Natural killer cell (primary cell): ENCODE measurements at regions not wholly inside any gene's neighbourhood (a gene's known extent, or its start where the extent isn't known, plus 50 kb on each side); places are given as distances from the start of the nearest gene placed in this dataset.

ENCODE experiments used
- ATAC-seq, 3 donors: fragments of 150-1000 bp in 2 of 3; fragments of 200-7000 bp in 1 of 3; cut with Tn5 transposase; 1 replicate in 1 of 3; 2 replicates in 2 of 3; pipeline ENCODE4 v1.10.0; 2021; ENCODE audit warnings: mild to moderate bottlenecking in 2 of 3, moderate library complexity in 2 of 3
- DNase-seq, 2 donors: peaks; one replicate each; pipeline versions ENCODE4 v3.0.0 to v3.0.0-alpha.2; 2013 to 2021; ENCODE audit warnings: mixed read lengths in 1 of 2
- H3K27ac ChIP-seq: one replicate; pipeline ENCODE4 v1.5.1; 2013; ENCODE audit warnings: mild to moderate bottlenecking, low read length
- H3K27me3 ChIP-seq: one replicate; pipeline ENCODE4 v1.6.1; 2013; ENCODE audit warnings: low read length; ENCODE audit not compliant: control insufficient read depth, insufficient read depth
- H3K36me3 ChIP-seq: one replicate; pipeline ENCODE4 v1.6.1; 2013; ENCODE audit warnings: low read length; ENCODE audit not compliant: control insufficient read depth, insufficient read depth
- H3K4me1 ChIP-seq: one replicate; pipeline ENCODE4 v1.6.1; 2013; ENCODE audit warnings: low read length; ENCODE audit not compliant: control insufficient read depth, insufficient read depth
- H3K4me3 ChIP-seq: one replicate; pipeline ENCODE4 v1.5.1; 2013; ENCODE audit warnings: low read length
- H3K9me3 ChIP-seq: one replicate; pipeline ENCODE4 v1.6.1; 2013; ENCODE audit warnings: low read length; ENCODE audit not compliant: control insufficient read depth, insufficient read depth
- H3K27ac Mint-ChIP-seq, 2 donors: one replicate each; pipeline ENCODE4 v1.8.0; 2022; ENCODE audit warnings: mild to moderate bottlenecking in 2 of 2, mixed read lengths in 2 of 2, moderate library complexity in 1 of 2
- H3K27me3 Mint-ChIP-seq, 2 donors: one replicate each; pipeline ENCODE4 v1.8.0; 2022; ENCODE audit warnings: low read depth in 2 of 2, mixed read lengths in 2 of 2
- H3K36me3 Mint-ChIP-seq: one replicate; pipeline ENCODE4 v1.8.0; 2022; ENCODE audit warnings: mixed read lengths
- H3K4me1 Mint-ChIP-seq, 2 donors: one replicate each; pipeline ENCODE4 v1.8.0; 2022; ENCODE audit warnings: mixed read lengths in 2 of 2
- H3K4me3 Mint-ChIP-seq: one replicate; pipeline ENCODE4 v1.8.0; 2022; ENCODE audit warnings: mild to moderate bottlenecking, moderate library complexity, mixed read lengths
- H3K9me3 Mint-ChIP-seq, 2 donors: one replicate each; pipeline ENCODE4 v1.8.0; 2022; ENCODE audit warnings: mixed read lengths in 2 of 2
- WGBS: methylation state at CpG from one replicate; pipeline ENCODE4 v1.1.7; 2013; ENCODE audit warnings: missing lambda C conversion rate; ENCODE audit not compliant: insufficient coverage; 5-methylcytosine and 5-hydroxymethylcytosine counted together
- intact Hi-C: fragments of 100-400 bp; cut with micrococcal nuclease; formaldehyde crosslinking; loops from one replicate; pipeline ENCODE4 v1.14.2; 2022
- TF ChIP-seq, protein P1 (sequence below): fragments of 200-600 bp; IDR thresholded peaks from one replicate; pipeline ENCODE4 v1.8.0; 2022; ENCODE audit warnings: antibody characterized with exemption

DNA sequence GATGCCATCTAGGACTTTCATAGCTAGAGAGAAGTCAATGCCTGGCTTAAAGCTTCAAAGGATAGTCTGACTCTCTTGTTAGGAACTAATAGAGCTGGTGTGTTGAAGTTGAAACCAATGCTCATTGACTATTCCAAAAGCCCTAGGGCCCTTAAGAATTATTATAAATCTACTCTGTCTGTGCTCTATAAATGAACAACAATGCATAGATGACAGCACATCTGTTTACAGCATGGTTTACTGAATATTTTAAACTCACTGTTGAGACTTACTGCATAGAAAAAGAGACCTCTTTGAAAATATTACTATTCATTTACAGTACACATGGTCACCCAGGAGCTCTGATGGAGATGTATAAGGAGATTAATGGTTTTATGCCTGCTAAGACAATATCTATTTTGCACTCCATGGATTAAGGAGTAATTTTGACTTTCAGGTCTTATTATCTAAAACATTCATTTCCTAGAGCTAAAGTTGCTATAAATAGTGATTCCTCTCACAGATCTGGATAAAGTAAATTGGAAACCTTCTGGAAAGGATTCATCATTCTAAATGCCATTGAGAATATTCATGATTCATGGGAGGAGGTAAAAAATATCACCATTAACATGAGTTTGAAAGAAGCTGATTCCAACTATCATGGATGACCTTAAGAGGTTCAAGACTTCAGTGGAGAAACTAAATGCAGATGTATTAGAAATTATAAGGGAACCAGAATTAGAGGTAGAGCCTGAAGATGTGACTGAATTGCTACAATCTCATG, 763.5 kb upstream of the MAP3K7 start:
- H3K9me3 ChIP-seq = no peaks in the 10 kb centered on the region
- TF ChIP-seq, protein P1, sequence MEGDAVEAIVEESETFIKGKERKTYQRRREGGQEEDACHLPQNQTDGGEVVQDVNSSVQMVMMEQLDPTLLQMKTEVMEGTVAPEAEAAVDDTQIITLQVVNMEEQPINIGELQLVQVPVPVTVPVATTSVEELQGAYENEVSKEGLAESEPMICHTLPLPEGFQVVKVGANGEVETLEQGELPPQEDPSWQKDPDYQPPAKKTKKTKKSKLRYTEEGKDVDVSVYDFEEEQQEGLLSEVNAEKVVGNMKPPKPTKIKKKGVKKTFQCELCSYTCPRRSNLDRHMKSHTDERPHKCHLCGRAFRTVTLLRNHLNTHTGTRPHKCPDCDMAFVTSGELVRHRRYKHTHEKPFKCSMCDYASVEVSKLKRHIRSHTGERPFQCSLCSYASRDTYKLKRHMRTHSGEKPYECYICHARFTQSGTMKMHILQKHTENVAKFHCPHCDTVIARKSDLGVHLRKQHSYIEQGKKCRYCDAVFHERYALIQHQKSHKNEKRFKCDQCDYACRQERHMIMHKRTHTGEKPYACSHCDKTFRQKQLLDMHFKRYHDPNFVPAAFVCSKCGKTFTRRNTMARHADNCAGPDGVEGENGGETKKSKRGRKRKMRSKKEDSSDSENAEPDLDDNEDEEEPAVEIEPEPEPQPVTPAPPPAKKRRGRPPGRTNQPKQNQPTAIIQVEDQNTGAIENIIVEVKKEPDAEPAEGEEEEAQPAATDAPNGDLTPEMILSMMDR = no peak
- H3K36me3 Mint-ChIP-seq = no peaks in the 10 kb centered on the region
- H3K36me3 ChIP-seq = no peaks in the 10 kb centered on the region
- no peaks in the 10 kb centered on the region for H3K27me3 ChIP-seq
- H3K4me3 Mint-ChIP-seq = no peak overlapping the region
- H3K4me1 Mint-ChIP-seq = no peaks in the 10 kb centered on the region
- H3K27ac ChIP-seq = no peak overlapping the region
- H3K9me3 Mint-ChIP-seq = peaks cover 0 to 2% of the 10 kb centered on the region in 2 donors
- no peak overlapping the region for H3K27ac Mint-ChIP-seq
- no peak overlapping the region for H3K4me3 ChIP-seq
- no peak for ATAC-seq
- H3K4me1 ChIP-seq = no peaks in the 10 kb centered on the region
- intact Hi-C loops = no loop called here
- no peaks in the 10 kb centered on the region for H3K27me3 Mint-ChIP-seq
- DNase-seq = no peak

- ATAC-seq (no peak), DNase-seq (no peak)
- TF ChIP-seq, protein P1 = no peak
- Histone ChIP-seq H3K27ac (no peak overlapping the region), H3K4me1 (no peaks in the 10 kb centered on the region), H3K9me3 (no peaks in the 10 kb centered on the region), H3K36me3 (no peaks in the 10 kb centered on the region), H3K27me3 (no peaks in the 10 kb centered on the region), H3K4me3 (no peak overlapping the region)
- Mint-ChIP-seq H3K9me3 (peaks cover 3 to 5% of the 10 kb centered on the region in 2 donors), H3K4me3 (no peak overlapping the region), H3K36me3 (no peaks in the 10 kb centered on the region), H3K27ac (no peak overlapping the region), H3K27me3 (peaks cover 0 to 2% of the 10 kb centered on the region in 2 donors), H3K4me1 (no peaks in the 10 kb centered on the region)
- WGBS = 96% methylated on average over 2 of the region's 3 CpGs
- intact Hi-C loops = no loop called here
Measured at GRCh38 chr6:91341473-91341872, 754.6 kb upstream of the MAP3K7 start.

- H3K36me3 ChIP-seq = no peaks in the 10 kb centered on the region
- ATAC-seq = no peak
- Mint-ChIP-seq H3K9me3 (peaks cover 3 to 5% of the 10 kb centered on the region in 2 donors), H3K27me3 (peaks cover 0 to 2% of the 10 kb centered on the region in 2 donors), H3K36me3 (no peaks in the 10 kb centered on the region), H3K27ac (no peak overlapping the region), H3K4me3 (no peak overlapping the region), H3K4me1 (no peaks in the 10 kb centered on the region)
- DNase-seq = no peak
- H3K9me3 ChIP-seq = no peaks in the 10 kb centered on the region
- WGBS = 89% methylated on average over 3 of the region's 3 CpGs
- intact Hi-C loops = no loop called here
- TF ChIP-seq, protein P1 = no peak
- H3K27ac ChIP-seq = no peak overlapping the region
- H3K27me3 ChIP-seq = no peaks in the 10 kb centered on the region
- no peak overlapping the region for H3K4me3 ChIP-seq
- no peaks in the 10 kb centered on the region for H3K4me1 ChIP-seq
Measured at GRCh38 chr6:91340896-91341395, 754.1 kb upstream of the MAP3K7 start.

DNA sequence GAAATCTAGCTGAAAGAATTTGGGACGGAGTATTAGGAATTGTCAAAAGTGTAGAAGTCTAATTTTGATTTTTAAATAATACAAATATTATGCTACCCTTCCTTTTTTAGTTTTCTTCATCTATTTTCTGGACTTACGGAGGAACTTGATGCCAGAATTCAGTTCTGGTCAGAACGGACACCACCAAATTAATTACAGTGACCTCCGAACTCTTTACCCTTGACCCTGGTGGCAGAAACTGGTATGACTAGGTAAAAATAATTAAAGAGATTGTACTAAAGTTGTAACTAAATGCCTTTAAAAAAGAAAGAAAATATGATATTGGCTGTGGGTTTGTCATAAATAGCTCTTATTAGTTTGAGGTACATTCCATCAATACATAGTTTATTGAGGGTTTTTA, 751.1 kb upstream of the MAP3K7 start:
- intact Hi-C loops = no loop called here
- Mint-ChIP-seq H3K36me3 (no peaks in the 10 kb centered on the region), H3K4me3 (no peak overlapping the region)

More for the DNA sequence above, 751.1 kb upstream of the MAP3K7 start:
- Histone ChIP-seq H3K4me3 (no peak overlapping the region), H3K27ac (no peak overlapping the region), H3K36me3 (no peaks in the 10 kb centered on the region), H3K27me3 (no peaks in the 10 kb centered on the region), H3K9me3 (no peaks in the 10 kb centered on the region), H3K4me1 (no peaks in the 10 kb centered on the region)
- ATAC-seq = no peak
- TF ChIP-seq, protein P1 = no peak
- no peak for DNase-seq
- H3K4me1 Mint-ChIP-seq = no peaks in the 10 kb centered on the region
- no peak overlapping the region for H3K27ac Mint-ChIP-seq
- peaks cover 3 to 6% of the 10 kb centered on the region in 2 donors for H3K9me3 Mint-ChIP-seq
- peaks cover 0 to 2% of the 10 kb centered on the region in 2 donors for H3K27me3 Mint-ChIP-seq
- 82% methylated on average over 2 of the region's 4 CpGs for WGBS
